ENCODE measurements at regions not wholly inside any gene's neighbourhood (a gene's known extent, or its start where the extent isn't known, plus 50 kb on each side); places are given as distances from the start of the nearest gene placed in this dataset.
"Not testable (repeated sequence)": the region's sequence is repeated elsewhere in the genome, so short reads cannot be mapped to it uniquely, and the experiment has no call there.

DNA sequence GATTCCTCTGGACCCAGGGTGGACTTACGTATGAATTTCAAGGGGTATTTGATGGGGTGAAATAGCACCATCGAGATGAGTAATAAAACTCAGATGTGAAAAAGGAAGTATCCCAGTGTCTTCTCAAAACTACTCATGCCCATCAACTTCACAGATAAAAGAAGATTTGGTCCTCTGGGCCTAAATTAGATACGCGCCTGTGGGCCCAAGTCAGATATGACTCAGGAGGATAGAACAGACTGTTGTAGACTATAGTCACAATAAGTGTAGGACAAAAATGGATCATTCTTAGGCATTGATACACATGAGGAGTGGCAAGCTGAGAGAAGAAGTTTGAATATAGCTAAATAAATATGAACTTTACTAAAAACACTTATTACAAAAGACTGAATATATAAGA is 2438.8 kb downstream of the PCDH9 start:
- no peak for DNase-seq (ENCODE audit: low read depth in 2 of 2)

DNA sequence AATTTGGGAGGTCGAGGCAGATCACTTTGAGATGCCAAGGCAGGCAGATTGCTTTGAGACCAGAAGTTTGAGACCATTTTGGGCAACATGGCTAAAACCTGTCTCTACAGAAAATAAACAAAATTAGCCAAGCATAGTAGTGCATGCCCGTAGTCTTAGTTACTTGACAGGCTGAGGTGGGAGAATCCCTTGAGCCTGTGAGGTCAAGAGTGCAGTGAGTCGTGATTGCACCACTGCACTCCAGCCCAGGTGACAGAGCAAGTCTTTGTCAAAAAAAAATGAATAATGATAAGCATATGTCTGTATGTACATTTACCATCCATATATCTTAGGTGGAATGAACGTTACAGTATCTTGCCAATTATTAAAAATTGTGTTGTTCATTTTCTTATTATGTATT is 2447.7 kb downstream of the PCDH9 start:
- no peak for DNase-seq (ENCODE audit: low read depth in 2 of 2)

DNA sequence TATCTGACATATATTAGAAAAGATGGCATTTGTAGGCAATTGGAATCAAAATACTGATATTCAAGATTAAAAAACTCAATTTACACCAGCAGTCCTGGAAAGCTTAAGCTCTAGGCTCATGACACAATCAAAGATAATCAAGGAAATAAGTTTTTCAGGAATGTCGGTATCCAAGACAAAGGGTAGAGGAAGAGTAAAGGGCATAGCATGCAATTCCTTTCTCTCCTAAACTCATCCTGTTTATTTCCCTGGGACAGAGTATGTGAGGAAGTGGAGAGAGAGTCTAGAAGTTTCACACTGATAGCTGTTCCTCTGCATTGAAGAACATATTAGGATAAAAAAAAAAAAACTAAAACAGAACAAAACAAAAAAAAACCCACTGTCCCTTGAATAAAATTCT is 2452.1 kb downstream of the PCDH9 start:
- no peak for DNase-seq (ENCODE audit: low read depth in 2 of 2)

DNA sequence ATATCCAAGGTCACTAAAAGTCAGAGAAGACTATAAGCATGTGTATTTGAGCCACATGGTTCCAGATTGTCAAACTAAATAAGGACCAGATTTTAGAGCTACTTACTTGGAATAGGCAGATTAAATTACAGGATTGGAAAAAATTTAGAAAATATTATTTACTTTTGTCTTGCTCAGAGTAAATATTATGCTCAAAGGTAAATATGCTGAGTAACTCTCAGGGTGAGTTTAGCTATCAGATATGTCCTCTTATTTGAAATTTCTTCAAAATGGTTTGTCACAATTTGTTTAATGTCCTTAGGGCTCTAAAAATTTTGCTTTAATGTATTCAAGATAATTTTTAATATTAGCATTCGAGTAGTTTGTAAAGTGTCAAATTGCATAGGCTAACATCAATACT is 2455.2 kb downstream of the PCDH9 start:
- DNase-seq (ENCODE audit: low read depth in 2 of 2) = no peak

DNA sequence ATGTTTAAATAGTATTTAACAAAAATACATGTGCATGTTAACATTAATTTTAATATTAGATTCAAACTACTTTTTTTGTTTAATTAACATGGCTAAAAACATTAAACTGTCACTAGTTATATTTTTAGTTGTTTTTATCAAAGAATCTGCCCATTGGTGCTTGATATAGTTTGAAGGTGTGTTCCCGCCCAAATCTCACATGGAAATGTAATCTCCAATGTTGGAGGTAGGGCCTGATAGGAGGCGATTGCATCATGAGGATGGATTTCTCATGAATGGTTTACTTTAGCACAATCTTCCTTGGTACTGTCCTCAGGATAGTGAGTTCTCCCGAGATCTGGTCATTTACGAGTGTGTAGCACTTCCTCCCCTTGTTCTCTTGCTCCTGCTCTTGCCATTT is 2459.4 kb downstream of the PCDH9 start:
- no peak for DNase-seq (ENCODE audit: low read depth in 2 of 2)

DNA sequence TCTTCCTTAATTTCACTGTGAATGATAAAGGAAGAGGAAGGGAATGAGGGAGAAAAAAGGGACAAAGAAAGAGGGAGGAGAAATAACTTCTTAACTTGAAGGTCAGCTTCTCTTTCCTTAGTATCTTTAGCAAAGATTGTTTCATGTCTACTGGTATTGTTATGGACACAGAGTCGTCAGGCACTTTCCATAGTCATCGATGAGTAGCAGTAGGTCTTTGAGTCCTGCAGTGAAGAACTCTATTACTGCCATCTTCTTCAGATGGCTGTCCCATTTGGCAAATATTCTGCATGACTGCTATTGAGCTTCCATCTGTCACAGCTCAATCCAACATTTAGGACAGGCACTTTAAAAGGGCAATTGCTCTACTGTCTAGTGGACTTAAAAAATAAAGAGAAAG is 2463.1 kb downstream of the PCDH9 start:
- DNase-seq (ENCODE audit: low read depth in 2 of 2) = no peak

DNA sequence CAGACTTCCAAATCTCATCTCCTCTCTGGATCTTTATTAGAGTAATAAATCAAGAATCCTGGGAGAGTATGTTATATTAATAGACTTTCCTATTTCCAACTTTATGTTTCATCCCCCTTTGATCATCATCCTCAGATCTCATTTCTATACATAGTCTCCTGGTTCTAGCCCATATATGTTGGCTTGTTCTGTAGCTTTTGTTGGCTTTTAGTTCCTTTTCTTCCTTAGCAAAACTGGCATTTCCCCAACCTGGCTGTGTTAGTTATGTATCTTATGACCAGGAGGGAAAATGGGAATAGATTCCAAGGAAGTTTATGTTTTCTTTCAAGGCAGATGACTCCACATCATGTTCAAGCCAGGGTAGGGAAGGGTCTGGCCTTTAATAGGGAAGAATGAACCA is 2464.5 kb downstream of the PCDH9 start:
- no peak for DNase-seq (ENCODE audit: low read depth in 2 of 2)

DNA sequence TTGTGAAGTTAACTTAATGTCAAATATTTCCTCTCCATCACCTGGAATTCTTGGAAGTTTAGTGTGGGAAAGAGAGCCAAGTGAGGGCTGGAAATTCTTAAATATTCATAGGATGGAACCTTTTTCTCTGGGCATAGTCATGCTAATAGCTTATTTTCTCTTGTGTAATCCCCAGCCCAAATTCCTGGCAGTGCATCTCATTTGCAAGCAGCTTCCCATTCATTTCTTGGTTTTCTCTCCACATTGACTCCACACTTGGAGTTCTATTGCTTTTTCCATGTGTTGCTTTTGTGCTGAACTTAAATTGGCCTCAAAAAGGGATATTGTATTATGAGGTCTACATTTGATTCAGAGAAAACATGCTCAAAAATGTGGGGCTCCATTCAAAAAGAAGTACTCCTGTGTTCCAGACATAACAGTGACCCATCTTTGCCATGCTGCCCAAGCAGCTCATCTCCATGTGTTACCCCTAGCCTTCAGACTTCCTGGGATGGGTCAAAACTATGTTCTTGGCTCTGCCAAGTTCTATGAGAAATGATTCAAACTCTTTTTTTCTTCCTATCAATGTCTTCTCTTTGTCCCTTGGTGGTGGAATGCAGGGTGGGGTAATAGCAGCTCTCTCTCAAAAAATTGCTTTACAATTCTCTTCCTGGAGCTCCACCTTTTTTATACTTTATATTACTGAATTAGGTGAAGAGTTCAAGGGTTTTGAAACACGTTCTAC is 2471.5 kb downstream of the PCDH9 start:
- no peak for DNase-seq (ENCODE audit: low read depth in 2 of 2)

DNA sequence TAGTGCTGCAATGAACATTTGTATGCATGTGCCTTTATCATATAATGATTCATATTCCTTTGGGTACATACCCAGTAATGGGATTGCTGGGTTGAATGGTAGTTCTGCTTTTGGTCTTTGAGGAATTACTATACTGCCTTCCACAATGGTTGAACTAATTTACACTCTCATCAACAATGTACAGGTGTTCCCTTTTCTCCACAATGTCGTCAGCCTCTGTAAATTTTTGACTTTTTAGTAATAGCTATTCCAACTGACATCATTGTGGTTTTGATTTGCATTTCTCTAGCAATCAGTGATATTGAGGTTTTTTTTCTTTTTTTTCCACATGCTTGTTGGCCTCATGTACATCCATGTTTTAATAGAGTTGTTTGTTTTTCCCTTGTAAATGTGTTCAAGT is 2473.5 kb downstream of the PCDH9 start:
- DNase-seq (ENCODE audit: low read depth in 2 of 2) = no peak

DNA sequence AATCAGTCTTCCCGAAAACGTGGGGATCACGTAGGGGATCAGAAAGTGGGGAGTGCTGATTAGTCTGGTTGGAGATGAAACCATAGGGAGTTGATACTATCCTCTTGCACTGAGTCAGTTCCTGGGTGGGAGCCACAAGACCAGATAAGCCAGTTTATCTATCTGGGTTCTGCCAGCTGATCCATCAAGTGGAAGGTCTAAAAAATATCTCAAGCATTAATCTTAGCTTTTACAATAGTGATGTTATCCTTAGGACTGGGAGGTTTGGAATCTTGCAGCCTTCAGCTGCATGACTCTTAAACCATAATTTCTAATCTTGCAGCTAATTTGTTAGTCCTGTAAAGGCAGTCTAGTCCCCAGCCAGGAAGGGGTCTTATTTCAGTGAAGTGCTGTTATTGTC is 2474.2 kb downstream of the PCDH9 start:
- DNase-seq (ENCODE audit: low read depth in 2 of 2) = no peak

DNA sequence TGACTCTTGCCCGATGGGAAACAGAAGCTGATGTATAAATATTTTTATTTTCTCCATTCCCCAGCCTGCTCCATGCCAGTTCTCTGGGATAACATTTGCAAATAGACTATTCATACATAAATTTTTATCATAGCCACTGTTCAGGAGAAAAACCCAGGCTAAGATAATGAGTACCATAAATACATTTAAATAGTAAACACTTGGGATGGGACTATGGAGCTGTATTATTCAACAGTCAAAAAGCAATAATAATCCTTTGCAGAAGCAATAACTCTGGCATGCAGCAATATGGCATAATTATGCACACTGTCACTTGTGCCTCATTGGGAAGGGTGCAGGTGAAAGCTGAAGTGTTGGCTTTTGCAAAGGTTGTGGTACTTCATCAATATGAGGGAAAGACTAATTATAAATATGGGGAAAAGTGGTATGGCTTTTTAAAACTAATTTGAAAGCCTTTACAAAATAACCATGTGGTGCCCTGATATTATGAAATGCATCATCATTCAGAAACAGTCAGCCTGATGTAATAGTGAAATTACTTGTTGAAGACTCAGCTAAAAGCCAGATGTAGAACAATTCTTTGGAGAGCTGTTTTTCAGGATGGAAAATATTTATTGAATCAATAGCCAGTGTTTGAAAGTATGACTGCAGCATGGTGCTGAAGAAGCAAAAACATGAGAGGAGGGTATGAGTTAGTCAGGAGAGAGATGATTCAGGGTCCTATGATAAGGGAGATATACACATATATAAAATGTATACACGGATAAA is 2476.7 kb downstream of the PCDH9 start:
- DNase-seq (ENCODE audit: low read depth in 2 of 2) = no peak

DNA sequence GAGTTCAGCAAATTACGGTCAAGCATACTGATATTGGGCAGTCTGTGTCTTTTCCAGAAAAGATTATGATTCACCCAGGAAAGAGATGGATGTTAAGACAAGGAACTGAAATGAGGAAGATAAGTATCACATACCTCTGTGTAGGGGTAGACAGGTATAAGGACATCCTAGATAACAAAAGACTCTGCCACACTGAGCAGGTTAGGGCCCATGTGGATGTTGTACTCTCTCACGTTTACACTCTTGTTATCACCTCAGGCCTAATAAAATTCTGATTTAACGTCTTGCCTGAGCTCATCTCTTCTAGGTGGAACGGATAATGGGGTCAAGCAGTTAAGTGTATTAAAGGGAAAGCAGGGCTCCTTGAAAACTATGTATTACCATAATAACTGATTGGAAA is 2480.8 kb downstream of the PCDH9 start:
- DNase-seq (ENCODE audit: low read depth in 2 of 2) = no peak

DNA sequence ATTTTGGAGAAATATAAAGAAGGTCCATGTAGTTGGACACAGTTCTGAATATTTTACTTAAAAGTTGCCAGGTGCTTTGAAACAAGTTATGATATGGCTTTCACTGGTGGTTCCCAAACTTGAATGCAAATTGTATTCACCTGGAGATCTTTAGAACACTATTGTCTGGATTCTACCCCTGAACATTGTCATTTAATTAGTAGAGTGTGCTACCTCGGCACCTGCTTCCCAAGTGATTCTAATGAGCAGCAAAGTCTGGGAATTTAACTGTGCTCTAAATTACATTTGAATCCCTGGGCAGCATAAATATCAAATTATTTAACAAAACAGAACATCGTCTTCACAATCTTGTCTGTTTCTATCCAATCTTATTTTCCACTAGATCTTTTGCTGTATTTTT is 2483.3 kb downstream of the PCDH9 start:
- no peak for DNase-seq (ENCODE audit: low read depth in 2 of 2)

DNA sequence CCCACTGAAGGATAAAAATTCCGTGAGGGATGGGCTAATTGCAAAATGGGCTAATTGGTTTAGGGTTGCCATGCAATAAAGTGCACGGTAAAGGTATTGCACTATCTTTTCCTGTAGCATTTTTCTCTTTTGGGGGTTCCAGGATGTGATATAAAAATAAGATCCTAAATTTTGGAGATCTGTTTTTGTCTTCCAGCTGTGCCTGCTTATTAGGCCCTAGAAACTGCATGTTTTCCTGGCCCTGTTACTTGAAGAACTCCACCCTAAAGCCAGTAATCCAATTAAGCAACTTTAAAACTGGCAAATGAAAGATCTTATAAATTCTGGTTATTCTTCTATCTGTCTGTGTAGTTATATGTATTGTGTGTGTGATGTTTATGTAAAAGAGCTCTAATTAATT is 2489.6 kb downstream of the PCDH9 start:
- DNase-seq (ENCODE audit: low read depth in 2 of 2) = no peak

DNA sequence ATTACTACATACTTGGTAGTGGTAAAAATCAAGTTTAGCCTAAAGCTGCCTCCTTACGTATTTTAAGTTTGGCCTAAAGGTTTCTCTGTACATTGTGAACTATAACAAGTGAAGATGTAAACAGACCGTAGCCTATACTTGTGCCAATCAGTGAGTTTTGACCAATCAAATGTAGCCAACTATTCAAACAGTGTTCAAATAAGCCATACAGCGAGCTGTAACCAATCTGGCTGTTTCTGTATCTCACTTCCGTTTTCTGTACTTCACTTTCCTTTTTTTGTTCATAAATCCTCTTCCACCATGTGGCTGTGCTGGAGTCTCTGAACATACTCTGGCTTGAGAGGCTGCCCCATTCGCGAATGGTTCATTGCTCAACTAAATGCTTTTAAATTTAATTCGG is 2504.6 kb downstream of the PCDH9 start:
- no peak for DNase-seq (ENCODE audit: low read depth in 2 of 2)

DNA sequence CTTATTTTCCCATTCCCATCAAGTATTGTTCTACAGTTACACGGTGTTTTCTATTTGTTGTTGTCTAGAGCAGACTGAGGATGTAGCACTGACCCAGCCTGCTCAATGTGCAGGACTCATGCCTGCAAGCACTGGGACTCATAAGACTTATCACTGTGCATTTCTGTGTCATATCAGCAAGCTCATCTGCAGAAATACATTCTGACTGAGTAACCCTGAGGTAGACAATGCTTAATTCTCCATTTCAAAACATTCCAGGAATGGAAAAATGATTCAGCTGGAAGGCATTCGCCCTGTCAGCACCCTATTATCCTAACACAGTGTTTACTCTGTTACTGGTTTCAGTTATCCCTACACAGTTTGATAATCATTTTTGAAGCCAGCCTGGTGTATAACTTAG is 2506.4 kb downstream of the PCDH9 start:
- DNase-seq (ENCODE audit: low read depth in 2 of 2) = no peak

DNA sequence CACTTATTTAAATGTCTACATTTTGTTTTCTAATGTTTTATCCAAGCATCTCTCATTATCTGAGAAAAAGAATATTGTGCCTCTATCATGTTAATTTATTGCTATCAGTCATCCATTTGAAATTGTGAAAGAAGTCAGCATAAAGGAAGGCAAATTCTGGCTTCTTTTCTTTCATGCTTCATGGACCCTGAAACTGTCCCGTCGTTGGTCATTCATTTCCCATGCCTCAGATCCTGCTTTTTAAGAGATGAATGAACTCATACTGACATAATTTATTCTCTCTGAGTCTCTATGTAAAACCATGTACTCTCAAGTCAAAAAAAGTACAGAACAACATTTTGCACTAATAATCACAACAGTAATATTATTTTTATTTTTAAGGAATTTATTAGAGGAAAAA is 2512.0 kb downstream of the PCDH9 start:
- no peak for DNase-seq (ENCODE audit: low read depth in 2 of 2)

DNA sequence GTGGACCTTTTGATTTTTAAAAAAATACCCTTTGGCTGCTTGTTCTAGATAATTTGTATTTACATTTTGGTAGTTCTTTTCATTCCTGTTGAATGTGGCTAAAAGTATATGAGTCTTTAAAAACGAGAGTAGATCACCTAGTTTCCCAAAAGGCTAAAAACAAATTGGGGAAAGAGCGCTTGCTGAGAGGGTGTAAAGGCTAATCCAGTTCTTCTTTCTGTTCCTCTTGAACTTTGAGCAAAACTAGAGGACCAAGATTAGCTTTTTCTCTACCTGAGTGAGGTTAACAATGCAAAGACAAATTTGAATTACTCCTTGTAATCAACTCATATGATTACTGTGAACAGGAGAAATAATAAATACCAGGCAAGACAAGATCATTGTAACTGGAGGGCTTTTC is 2513.2 kb downstream of the PCDH9 start:
- no peak for DNase-seq (ENCODE audit: low read depth in 2 of 2)

DNA sequence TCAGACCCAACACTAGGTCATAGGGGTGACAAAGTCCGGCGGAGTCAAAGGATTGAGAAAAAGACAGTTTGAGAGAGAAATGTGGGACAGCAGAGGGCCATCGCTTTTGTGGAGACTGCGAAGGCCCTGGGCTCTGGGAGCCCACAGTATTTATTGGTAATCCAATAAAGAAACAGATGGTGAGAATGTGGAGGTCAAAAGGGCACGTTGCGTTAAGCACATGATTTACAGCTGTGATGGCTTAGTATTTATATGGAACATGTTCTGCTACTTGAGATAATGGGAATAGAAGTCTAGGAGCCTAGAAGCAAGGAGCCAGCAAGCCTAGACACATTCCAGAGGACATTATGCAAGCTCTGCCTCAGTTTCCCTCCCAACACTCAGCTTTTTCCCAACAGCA is 2521.1 kb downstream of the PCDH9 start:
- DNase-seq (ENCODE audit: low read depth in 2 of 2) = no peak

DNA sequence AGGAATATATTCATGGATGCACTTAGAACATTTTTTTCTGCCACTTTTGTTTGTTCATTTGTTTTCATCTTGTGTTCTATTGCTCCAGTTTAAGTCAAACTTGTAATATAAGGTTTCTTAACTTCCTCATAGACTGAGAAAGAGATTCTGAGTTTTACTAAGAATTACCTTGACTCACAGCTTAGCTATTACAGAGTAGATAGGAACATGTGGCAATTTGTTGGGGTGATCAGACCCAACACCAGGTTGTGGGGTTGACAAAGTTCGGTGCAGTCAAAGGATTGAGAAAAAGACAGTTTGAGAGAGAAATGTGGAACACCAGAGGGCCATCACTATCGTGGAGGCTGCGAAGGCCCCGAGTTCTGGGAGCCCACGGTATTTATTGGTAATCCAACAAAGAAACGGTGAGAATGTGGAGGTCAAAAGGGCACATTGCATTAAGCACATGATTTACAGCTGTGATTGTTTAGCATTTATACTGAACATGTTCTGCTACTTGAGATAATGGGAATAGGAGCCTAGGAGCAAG is 2526.0 kb downstream of the PCDH9 start:
- DNase-seq (ENCODE audit: low read depth in 2 of 2) = no peak

DNA sequence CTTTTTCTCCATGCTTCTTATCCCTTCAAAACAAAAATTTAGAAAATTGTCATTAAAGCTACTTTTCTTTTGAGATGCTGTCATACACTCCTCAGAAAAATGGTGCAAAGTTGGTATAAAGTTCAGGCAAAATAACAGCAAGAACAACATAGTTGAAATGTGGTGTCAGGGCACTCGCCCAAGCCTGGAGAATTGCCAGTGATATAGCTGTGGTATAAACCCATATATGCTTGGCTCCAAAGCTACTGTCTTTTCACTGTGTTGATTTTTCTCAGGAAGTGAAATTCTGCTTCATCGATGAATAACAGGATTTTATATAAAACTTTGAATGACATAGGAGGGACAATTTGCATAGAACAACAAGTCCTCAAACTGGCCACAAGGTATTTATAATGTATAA is 2532.9 kb downstream of the PCDH9 start:
- DNase-seq (ENCODE audit: low read depth in 2 of 2) = no peak

DNA sequence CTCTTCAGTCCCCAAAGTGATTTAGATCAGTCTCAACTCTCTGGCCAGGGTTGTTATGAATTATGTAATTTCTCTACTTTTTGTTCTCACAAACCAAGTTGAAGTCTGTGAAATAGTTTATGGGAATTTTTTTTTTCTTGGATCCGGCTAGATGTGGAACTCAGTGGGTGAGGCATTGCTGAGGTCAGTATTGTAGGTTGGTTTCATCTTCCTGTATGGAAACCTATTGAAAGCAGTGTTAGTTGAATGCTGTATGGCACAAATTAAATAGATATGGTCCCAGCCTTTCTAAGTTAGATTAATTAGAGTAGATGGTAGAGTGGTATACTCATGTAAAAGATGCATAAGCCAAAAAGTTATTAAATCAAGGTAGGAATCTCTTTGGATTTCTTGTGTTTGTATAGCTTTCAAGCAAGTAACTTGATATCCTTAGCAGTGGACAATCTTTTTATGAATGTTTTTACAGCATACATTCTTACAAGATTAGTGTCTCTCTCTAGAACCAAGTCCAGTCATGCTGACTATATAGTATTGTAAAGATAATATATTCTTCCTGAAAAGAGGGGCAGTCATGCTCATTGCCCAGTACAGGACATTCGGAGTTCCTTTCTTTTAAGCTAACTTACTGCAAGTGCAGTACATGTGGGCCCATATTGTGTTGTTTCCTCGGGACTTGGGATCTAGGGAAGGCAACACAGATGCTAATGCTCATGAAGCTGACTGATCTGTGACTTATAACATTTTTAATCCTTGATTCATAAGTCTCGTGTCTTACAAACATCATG is 2541.1 kb downstream of the PCDH9 start:
- no peak for DNase-seq (ENCODE audit: low read depth in 2 of 2)

DNA sequence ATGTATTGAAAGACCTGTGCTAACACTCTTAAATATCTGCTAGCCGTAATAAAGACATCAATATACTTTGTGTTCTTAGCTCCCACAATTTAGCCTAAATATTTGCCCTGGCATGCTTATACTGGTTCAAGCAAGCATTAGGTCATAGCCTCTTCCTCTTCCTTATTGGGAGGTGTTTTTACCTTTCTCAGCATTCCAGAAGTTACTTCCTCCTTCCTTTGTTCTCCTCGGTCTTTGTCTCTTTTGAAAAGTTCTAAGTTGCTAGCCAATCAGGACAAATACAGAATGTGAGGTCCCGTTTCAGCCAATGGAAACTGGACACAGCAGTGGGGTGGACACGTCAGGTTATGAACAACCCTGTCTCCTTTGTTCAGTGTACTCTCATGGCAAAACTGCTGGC is 2543.6 kb downstream of the PCDH9 start:
- not testable (repeated sequence) for DNase-seq (ENCODE audit: low read depth in 2 of 2)
